Prostate gland (tissue), 2 donors: ENCODE measurements at regions not wholly inside any gene's neighbourhood (a gene's known extent, or its start where the extent isn't known, plus 50 kb on each side); places are given as distances from the start of the nearest gene placed in this dataset.

Source experiments
- CTCF ChIP-seq, 4 experiments: fragments of 200-600 bp in 2 of 4; fragments of 450-650 bp in 2 of 4; sonication (generic) in 2 of 4; IDR thresholded peaks; 1 replicate in 3 of 4; 2 replicates in 1 of 4; pipeline ENCODE4 v1.5.1; 2016 to 2019; ENCODE audit warnings: antibody characterized with exemption in 4 of 4, mild to moderate bottlenecking in 2 of 4, moderate library complexity in 2 of 4
- POLR2A ChIP-seq: fragments of 450-650 bp; IDR thresholded peaks from one replicate; pipeline ENCODE4 v1.6.1; 2016; ENCODE audit warnings: antibody characterized with exemption, mild to moderate bottlenecking

GRCh38 chr9:82333671-82334070 lies 345.1 kb downstream of the SPATA31D1 start:
- TF ChIP-seq POLR2A: no peak
- TF ChIP-seq CTCF (IDR thresholded peaks at IDR 0.05): no peak
